Skin epidermis (tissue), 12 donors: ENCODE measurements at regions not wholly inside any gene's neighbourhood (a gene's known extent, or its start where the extent isn't known, plus 50 kb on each side); places are given as distances from the start of the nearest gene placed in this dataset.

ENCODE experiments used
- H3K27ac ChIP-seq, 21 experiments: fragments of 200-600 bp; sonication (generic) in 11 of 21; one replicate each; pipeline ENCODE4 v1.5.0; 2020; ENCODE audit warnings: mild to moderate bottlenecking in 3 of 21, inconsistent platforms in 2 of 21, moderate library complexity in 2 of 21
- H3K4me3 ChIP-seq, 7 experiments: fragments of 200-600 bp; sonication (generic) in 2 of 7; one replicate each; pipeline ENCODE4 v1.5.0; 2020; ENCODE audit warnings: inconsistent platforms in 2 of 7, mild to moderate bottlenecking in 2 of 7, moderate library complexity in 1 of 7

DNA sequence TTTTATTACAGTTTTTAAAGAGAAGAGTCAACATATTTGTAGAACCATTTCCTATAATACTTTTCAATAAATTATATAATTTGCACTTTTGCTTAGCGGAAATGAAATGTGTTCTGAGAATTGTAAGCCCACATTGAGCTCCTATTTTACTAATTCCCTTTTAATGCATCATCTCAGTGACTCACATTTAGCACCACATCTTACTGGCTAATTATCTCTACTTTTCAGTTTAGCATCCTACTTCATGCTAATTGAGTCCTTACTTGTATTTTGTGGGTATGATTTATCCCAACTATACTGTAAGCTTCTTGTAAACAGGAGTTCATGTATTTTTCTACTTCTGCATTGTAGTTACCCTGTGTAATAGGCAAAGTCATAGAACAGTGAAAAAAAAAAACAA lies 67.5 kb downstream of the TMX1 start:
- no peak overlapping the region for H3K4me3 ChIP-seq
- peak overlapping the region in 2 of 21 experiments; percentile 14 to 26 for H3K27ac ChIP-seq

DNA sequence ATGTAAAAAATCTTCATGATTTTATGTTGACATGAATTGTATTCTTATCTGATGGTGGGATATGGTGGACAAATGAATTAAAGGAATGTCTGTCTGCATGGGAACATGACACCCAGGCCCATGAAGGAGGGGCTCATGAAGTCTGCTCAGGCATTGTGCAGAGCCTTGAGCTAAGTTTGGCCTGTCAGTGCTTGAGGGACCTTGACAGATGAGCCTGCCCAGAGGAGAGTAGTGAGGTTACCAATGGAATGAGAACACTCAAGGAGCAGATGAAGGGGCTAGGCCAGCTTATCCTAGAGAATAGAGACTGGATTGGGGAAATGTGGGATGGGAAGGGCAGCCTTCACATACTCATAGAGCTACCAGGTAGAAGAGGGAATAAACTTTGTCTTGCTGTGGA lies 68.8 kb downstream of the TMX1 start:
- Histone ChIP-seq H3K27ac (peak overlapping the region in 1 of 21 experiments; percentile 60), H3K4me3 (no peak overlapping the region)

DNA sequence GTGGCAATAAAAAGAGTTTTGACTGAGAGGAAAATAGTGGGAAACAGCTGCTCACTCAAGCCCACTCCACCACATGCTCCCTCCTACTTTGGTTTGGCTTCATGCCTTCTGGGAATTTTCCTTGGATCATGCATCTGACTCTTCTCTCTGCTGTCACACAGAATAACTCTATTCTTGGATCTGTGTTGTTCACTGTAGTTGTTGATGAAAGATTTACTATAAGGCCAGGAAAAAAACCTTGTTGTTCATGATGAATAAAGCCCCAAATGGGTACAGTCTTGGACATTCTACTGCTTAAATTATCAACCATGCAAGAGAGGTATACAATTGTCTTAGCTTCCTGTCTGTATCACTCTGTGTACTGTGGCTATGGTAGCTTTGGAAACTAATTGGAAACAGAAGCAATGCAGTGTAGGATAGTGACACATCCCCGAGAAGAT lies 70.5 kb downstream of the TMX1 start:
- Histone ChIP-seq H3K4me3 (no peak overlapping the region), H3K27ac (peak overlapping the region in 9 of 21 experiments; percentile 1 to 60 (median 30))

DNA sequence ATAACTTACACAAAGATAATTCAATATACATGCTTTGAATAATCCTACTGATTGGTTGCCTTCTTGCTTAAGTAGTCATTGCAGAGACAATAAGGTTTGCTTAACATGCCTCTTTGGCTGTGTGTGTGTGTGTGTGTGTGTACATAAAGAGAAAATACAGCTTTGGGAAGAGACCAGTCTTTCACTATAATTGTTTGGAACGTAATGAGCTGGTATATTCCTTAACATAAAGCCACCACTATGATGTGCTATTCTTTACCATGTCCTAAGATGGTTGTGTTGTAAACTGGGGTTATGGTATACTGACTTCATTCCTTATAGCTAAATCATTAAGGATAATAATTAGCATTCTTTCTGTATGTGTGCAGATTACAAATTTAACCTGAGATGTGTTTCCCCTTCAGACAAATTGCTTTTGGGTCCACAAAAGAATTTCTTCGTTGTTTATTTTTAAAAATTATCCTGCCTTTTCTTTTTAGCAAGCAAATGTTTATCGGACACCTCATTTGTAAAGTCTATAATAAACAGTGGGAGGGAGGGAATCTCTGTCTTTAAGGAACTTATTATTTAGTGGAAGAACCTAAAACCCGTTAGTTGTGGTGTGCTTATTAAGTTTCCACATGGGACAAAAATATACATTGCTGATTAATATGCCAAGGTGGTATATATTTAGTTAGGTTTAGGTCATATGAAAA lies 74.4 kb downstream of the TMX1 start:
- Histone ChIP-seq H3K4me3 (no peak overlapping the region), H3K27ac (peak overlapping the region in 1 of 21 experiments; percentile 14)

DNA sequence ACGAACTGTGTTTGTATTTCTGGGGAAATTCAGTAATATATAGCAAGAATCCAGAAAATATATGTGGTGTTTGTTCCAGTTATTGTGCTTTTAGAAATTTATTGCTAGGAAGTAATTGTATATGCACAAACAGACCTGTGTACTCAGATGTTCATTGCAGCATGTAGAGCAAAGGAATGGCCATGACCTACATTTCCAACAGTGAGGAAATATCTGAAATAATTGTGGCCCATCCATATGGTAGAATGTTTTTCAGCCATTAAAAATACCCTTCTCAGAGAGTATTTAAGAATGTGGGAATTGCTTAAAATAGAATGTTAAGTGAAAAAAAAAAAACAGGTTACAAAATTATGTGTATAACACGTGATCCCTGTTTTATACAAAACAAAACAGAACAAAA lies 77.3 kb downstream of the TMX1 start:
- Histone ChIP-seq H3K4me3 (no peak overlapping the region), H3K27ac (no peak overlapping the region)

DNA sequence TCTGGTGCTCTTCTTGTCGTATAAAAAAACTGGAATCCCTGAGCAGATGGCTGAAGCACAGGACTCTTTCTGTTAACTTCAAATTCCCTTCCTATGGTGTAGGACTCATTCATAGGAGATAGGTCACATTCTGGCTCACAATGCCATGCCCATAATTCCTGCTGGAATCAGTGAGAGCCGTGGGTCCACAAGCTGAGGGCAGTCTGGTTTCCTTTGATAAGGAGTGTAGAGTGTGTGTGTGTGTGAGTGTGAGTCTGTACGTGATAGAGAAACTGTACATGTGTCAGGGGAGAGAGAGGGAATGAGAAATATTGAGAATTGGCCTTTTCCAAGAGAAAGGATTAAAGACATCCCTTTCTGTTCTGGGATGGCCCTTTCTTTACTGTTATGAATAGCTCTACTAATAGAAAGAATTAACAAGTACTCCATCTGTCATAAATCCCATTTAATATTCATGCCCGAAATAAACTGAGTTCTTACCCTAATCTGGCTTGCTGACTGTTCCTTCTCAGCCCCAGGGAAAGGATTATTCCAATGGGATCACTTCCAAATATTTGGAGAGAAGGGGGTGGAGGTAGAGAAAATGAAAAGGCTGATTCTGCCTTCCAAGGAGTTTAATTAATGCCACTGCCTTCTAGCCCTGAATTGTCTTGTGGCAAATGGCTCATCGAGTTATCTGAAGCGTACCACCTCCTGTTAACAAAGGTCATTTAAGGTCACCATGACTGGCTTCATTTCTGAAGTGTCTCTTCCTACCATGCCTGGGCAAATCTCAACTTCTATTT lies 79.0 kb downstream of the TMX1 start:
- H3K27ac ChIP-seq: peak overlapping the region in 11 of 21 experiments; percentile 5 to 78 (median 42)
- H3K4me3 ChIP-seq: no peak overlapping the region

DNA sequence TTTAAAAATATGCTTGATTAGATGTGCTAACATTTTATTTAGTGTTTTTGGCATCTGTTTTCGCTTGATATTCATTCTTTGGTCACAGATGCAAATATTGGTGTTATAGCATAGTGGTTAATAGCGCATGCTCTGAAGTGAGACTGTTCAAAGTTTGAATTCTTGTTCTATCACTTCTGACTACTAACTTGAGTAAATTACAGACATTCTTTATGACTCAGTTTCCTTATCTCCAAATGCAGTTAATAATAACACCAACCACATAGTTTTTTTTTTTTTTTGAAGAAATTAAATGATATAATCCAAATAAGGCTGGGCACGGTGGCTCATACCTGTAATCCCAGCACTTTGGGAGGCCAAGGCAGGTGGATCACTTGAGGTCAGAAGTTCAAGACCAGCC lies 81.0 kb downstream of the TMX1 start:
- Histone ChIP-seq H3K27ac (no peak overlapping the region), H3K4me3 (no peak overlapping the region)

DNA sequence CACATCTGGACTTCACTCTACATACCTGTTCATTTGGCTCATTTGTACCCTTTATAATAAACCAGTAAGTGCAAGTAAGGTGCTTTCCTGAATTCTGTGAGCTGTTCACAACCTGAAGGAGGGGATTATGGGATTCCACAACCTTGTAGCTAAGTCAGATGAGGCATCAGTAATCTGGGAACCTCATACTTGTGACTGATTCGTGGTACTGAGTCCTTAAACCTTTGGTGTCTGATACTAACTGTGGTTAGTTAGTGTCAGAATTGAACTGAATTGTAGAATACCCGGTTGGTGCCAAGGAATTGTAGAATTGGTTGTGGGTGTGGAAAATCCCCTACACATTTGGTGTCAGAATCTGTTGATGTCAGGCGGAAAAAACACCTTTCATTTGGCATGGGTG lies 83.4 kb downstream of the TMX1 start:
- Histone ChIP-seq H3K4me3 (no peak overlapping the region), H3K27ac (no peak overlapping the region)

DNA sequence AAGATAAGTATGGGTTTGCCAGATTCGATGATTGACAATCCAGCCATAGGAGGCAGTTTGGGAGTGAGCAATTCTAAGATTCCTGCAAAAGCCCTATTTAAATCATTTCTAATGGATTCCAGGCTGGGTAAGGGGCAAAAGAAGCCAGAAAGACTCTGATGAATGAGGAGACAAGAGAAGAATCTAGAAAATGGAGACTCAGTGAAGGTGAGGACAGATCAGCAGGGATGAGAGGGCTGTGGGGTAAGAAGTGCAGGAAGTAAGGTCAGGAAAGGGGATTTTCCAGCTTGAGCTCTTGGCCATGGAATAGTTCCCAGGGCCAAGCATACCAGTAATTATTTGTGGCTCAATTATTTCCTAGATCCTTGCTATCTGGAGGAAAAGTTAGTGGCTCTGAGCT lies 87.3 kb downstream of the TMX1 start:
- Histone ChIP-seq H3K4me3 (no peak overlapping the region), H3K27ac (peak overlapping the region in 20 of 21 experiments; percentile 1 to 89 (median 70))

DNA sequence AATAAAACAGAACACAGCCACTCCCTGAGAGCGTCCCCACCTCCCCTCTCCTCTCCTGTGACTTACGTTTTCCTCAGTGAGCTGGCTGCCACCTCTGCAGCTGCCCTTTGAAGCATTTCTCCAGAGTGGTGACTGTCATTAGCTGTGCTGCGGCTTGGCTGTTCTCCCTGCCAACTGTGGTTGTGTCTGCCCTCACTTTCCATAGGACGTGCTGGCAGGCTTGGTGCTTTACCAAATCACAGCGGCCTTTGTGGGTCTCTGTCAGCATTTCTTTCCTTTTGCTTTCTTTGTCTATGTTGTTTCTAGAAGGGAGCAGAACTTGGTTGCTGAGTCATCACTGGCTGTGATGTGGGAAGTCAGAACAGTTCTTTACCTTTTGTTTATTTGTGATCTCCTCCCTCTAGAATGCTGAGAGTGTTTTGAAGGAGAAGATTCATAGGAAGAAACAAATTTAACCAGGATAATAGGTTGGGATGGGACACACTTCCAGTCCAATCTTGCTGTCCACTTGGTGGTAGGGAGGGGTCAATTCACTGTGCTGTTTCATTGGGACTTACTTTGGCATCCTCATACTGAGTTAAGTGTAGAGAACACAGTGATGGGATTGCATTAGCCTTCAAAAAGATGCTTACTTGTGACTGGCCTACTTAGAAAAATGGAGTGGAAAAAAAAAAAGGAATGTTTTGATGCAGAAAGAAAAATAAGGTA lies 88.2 kb downstream of the TMX1 start:
- Histone ChIP-seq H3K27ac (peak overlapping the region in 20 of 21 experiments; percentile 42 to 89 (median 70)), H3K4me3 (no peak overlapping the region)

DNA sequence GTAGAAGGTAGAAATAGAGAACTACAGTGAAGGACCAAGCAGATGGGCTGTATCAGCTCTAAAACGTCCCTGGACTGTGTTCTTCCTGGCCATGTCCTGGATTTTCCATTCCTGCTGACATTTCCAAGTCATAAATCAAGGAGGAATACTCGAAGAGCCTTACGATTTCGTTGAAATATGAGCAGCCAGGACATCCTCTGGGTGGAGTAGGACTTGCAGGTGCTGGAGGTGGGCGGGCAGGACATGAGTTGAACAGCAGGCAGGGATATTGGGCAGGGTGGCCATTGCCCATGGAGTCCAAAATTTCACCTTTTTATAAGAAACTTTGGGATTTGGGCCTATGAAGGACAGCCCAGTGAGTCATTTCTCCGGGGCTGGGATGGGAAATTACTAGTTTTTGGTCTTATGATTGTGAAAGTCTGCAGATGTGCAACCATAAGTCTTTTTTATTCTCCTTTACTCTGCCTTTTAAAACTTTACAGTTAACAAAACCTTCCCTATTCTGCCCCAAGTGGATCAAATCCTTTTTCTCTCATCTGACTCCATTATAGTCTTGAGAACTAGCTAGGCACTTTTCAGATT lies 88.8 kb downstream of the TMX1 start:
- Histone ChIP-seq H3K27ac (peak overlapping the region in 20 of 21 experiments; percentile 42 to 89 (median 70)), H3K4me3 (no peak overlapping the region)

DNA sequence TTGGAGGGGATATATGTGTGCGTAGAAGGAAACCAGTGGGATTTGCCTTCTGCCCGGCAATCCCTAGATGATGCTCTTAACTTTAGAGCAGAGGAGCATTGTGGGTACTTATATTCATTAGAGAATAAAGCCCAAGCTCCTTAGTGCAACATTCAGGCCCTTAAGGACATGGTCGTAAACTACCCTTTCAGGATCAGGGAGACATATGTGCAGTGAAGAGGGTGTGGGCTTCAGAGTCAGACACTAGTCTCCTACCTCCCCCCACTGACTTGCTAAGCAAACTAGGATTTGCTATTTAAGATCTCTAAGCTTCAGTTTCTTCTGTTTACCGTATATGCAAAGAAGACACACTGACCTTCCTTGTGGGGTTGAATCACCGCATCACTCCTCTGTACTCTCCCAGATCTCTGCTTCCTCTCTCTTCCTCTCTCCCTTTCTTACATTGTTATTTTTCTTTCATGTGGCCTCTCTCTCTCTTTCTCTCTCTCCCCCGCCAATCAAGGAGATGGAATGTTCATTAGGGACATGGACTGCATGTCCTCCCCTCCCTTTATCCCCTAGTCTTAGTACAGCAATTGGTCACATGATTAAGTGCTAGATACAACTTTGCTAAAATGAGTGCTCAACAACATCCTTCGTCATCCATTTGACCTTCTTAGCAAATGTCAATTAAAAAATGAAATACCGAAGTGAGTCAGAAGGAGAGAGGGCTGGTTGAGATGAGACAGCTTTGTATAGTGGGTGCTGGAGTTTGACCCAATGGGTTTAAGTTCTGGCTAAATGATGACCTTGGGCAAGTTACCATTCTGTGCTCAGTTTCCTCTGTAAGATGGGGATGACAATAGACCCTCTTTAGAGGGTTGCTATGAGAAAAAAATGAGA lies 91.7 kb downstream of the TMX1 start:
- peak overlapping the region in 9 of 21 experiments; percentile 13 to 81 (median 39) for H3K27ac ChIP-seq
- H3K4me3 ChIP-seq: no peak overlapping the region

DNA sequence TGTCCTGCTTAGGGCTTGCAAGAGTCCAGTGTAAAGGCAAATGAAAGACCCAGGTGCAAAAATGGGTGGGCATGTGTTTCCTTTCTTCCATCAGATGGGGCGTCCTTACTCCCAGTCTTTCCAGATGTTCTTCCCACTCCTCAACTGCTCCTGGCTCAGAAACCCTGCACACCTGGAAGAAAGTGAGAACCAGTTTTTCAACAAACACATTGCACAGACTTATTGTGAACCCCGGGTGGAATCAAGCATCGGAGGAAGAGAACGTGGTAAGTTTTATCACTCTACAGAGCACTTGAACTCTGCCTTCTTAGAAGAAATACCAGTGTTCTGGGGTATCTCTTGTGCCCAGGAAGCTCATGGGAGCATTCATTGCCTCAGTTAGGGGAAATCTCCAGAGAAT lies 93.3 kb downstream of the TMX1 start:
- Histone ChIP-seq H3K27ac (peak overlapping the region in 18 of 21 experiments; percentile 40 to 87 (median 66)), H3K4me3 (no peak overlapping the region)

DNA sequence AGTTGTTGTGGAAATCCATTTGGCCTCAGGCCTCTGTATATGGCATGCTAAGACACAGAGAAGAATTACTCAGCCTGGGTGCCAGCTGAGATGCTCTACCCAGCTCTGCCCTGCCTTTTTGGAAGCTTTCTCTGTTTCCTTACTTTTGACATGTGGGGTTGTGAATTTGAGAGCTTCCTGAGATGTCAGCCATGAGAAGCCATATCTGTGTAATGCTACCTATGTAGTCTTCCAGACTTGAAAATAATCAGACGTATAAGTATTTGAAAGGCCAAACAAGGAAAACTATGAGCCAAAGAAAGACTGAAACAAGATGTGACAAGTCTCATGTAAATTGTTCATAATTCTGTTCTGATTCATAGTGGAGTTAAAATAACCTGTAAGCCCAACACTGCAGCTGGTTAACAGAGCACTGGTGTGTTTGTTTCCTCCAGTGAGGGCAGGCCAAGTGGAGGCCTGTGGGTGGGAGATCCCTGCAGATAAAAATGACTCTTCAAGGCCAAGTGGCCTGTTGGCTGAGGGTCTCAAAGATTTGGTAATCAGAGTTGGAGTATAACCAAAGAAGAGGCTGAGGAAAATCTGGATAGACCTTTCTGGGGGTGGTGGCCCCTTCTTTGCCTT lies 94.0 kb downstream of the TMX1 start:
- H3K27ac ChIP-seq: peak overlapping the region in 20 of 21 experiments; percentile 47 to 87 (median 66)

DNA sequence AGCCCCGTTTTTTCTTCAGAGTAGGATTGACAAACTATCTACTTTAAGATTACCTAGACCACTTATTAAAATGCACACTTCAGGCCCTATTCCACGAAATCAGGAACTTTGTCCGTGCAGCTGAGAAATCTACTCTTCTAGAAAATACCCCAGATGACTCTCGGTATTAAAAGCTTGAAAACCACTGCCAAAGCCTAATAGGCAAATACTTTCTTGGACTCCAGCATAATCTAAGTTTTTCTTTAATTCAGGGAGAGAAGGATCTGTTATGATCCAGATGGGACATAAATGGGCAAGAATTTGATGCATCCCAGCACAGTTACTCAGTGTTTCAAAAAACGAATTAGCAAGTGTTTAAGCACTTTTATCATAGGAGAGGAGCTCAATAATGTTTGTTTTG lies 94.5 kb downstream of the TMX1 start:
- Histone ChIP-seq H3K27ac (peak overlapping the region in 20 of 21 experiments; percentile 34 to 87 (median 67)), H3K4me3 (no peak overlapping the region)

More for the DNA sequence above, 94.0 kb downstream of the TMX1 start:
- H3K4me3 ChIP-seq: no peak overlapping the region

DNA sequence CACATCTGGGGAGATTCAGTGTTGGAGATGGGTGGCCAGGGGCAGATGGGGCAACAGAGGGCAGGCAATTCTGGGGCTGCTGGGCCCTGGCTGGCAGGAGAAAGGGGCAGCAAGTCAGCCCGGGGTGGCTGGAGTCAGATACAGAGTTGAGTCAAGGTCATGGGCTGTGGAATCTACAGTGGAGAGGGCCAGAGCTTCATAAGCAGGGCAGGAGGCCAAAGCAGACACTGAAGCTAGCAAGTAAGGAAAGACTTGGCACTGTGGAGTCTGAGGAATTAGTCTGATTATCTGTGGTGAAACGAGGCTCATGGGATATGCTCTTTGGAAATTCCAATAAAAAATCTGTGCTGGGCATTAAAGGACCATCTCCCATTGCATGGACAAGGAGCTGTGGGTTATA lies 95.5 kb downstream of the TMX1 start:
- Histone ChIP-seq H3K4me3 (no peak overlapping the region), H3K27ac (peak overlapping the region in 19 of 21 experiments; percentile 41 to 87 (median 67))

DNA sequence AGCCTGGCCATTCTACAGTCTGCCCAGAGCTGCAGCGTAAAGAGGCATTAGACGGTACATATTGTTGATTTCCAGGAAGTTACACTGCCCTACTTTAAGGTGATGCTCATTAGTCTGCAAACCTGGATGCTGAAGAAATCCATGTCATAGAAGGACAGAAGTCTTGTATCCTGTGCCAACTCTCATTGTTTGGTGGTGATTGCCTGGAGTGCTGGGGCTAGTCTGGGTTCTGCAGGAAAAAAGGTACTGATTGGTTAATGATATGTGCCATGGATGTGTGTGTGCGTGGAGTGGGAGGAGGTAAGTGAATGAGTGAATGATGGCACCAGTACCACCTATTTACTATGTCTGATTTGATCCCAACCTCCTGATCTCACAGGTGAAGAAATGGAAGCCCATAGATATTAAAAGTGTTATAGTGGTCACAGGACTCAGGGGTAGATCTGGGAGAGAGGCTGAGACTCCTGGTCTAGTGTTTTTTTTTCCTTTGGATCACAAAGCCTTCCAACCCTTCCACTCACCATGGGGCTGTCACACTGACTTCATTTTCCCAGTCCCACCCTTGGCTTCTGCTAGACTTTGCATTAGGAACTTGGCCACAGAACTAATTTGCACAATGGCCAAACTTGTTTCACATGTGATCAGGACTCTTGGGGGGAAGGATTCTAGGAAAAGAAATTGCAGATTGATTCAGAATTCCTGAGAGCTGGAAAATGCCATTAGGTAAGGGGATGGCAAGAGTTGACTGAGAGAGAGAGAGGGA lies 96.1 kb downstream of the TMX1 start:
- peak overlapping the region in 18 of 21 experiments; percentile 24 to 87 (median 68) for H3K27ac ChIP-seq

DNA sequence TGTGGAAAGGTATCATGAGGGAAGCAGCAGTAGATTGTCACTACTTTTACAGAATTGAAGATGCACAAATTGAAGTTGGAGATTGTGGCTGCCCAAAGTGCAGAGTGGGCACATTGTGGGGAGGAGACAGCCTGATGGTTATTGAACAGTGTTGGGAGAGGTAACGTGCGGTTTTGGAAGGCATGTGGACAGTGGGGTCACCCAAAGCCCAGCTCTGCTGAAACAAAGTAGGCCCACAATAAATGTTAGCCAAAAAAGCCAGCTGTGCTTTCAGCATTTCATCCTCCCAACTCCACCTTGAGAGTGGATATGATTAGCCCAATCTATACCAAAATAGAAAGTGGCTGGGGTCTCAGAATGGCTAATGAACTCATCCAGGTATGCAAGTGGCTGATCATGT lies 96.7 kb downstream of the TMX1 start:
- no peak overlapping the region for H3K4me3 ChIP-seq
- H3K27ac ChIP-seq: peak overlapping the region in 15 of 21 experiments; percentile 10 to 87 (median 39)

More for the DNA sequence above, 96.1 kb downstream of the TMX1 start:
- no peak overlapping the region for H3K4me3 ChIP-seq
